ENCODE measurements at regions not wholly inside any gene's neighbourhood (a gene's known extent, or its start where the extent isn't known, plus 50 kb on each side); places are given as distances from the start of the nearest gene placed in this dataset.

- ChIA-PET CTCF (no interaction called here), POLR2A (no interaction called here)
- Histone ChIP-seq H3K4me1 (ENCODE audit: control insufficient read depth, extremely low read depth, insufficient read depth, low read length) (no peaks in the 10 kb centered on the region), H3K4me3 (replicated peaks in 1 of 3; ENCODE audit: insufficient read depth in 1 of 3, low read depth in 1 of 3, low read length in 3 of 3) (no peak overlapping the region), H3K9me1 (replicated peaks; ENCODE audit: control insufficient read depth, extremely low read depth, insufficient read depth, low read length) (no peaks in the 10 kb centered on the region), H3K9ac (replicated peaks; ENCODE audit: extremely low read depth, insufficient read depth, low read length) (no peak overlapping the region), H4K20me1 (replicated peaks; ENCODE audit: control insufficient read depth, extremely low read depth, insufficient read depth, low read length) (no peaks in the 10 kb centered on the region), H3K27me3 (ENCODE audit: control insufficient read depth in 2 of 2, insufficient read depth in 2 of 2, low read length in 2 of 2) (no peaks in the 10 kb centered on the region), H3K4me2 (ENCODE audit: insufficient read depth, low read length) (no peak overlapping the region), H2AFZ (ENCODE audit: low read depth, low read length) (no peak overlapping the region), H3K79me2 (ENCODE audit: control insufficient read depth, insufficient read depth, low read length) (no peaks in the 10 kb centered on the region), H3K27ac (ENCODE audit: insufficient read depth, low read depth, low read length) (no peak overlapping the region), H3K36me3 (ENCODE audit: control insufficient read depth in 2 of 2, extremely low read depth in 1 of 2, insufficient read depth in 2 of 2, low read length in 2 of 2) (no peaks in the 10 kb centered on the region), H3K9me3 (replicated peaks; ENCODE audit: control insufficient read depth, insufficient read depth, low read length) (no peaks in the 10 kb centered on the region)
- dilution Hi-C loops (cut with MboI; ENCODE audit: extremely low pct_ligation_motif_present, low sequenced_read_pairs) = no loop called here
- no peak for DNase-seq (ENCODE audit: low read depth, low spot score)
- TF ChIP-seq JUN (IDR thresholded peaks at IDR 0.05; ENCODE audit: borderline replicate concordance, insufficient read depth, insufficient read length, low read depth) = no peak
- TF ChIP-seq POLR2A (IDR thresholded peaks at IDR 0.05; ENCODE audit: low read depth, low read length) = no peak
- TF ChIP-seq MYC (IDR thresholded peaks at IDR 0.05; ENCODE audit: low read depth, low read length) = no peak
- no peak for TF ChIP-seq FOS (IDR thresholded peaks at IDR 0.05; ENCODE audit: borderline replicate concordance, insufficient read depth, low read length)
- TF ChIP-seq MAX (IDR thresholded peaks at IDR 0.05; ENCODE audit: insufficient read depth, insufficient read length) = no peak
- TF ChIP-seq, protein P1, sequence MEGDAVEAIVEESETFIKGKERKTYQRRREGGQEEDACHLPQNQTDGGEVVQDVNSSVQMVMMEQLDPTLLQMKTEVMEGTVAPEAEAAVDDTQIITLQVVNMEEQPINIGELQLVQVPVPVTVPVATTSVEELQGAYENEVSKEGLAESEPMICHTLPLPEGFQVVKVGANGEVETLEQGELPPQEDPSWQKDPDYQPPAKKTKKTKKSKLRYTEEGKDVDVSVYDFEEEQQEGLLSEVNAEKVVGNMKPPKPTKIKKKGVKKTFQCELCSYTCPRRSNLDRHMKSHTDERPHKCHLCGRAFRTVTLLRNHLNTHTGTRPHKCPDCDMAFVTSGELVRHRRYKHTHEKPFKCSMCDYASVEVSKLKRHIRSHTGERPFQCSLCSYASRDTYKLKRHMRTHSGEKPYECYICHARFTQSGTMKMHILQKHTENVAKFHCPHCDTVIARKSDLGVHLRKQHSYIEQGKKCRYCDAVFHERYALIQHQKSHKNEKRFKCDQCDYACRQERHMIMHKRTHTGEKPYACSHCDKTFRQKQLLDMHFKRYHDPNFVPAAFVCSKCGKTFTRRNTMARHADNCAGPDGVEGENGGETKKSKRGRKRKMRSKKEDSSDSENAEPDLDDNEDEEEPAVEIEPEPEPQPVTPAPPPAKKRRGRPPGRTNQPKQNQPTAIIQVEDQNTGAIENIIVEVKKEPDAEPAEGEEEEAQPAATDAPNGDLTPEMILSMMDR (IDR thresholded peaks at IDR 0.05; ENCODE audit: extremely low read depth in 1 of 2, insufficient read depth in 1 of 2, low read depth in 1 of 2, low read length in 2 of 2) = no peak
- no peak for TF ChIP-seq POLR2AphosphoS5 (IDR thresholded peaks at IDR 0.05; ENCODE audit: insufficient read depth, low read depth, low read length)
- TF ChIP-seq EZH2 (IDR thresholded peaks at IDR 0.05; ENCODE audit: borderline replicate concordance, low read depth, low read length, severe bottlenecking) = no peak
- no peak for TF ChIP-seq GATA2 (IDR thresholded peaks at IDR 0.05; ENCODE audit: insufficient read depth, insufficient read length, low read depth, low read length)
- FAIRE-seq = no peak
- intact Hi-C loops (cut with micrococcal nuclease) = no loop called here
- BruUV-seq (replicated peaks) = no TSS peak
Observed at GRCh38 chr2:67706082-67706481, 308.9 kb downstream of the ETAA1 start.
